Naive thymus-derived CD4-positive, alpha-beta T cell (primary cell): ENCODE measurements at regions not wholly inside any gene's neighbourhood (a gene's known extent, or its start where the extent isn't known, plus 50 kb on each side); places are given as distances from the start of the nearest gene placed in this dataset.

ENCODE experiments used
- ATAC-seq: fragments of 150-1000 bp; cut with Tn5 transposase; 2 replicates; pipeline ENCODE4 v1.10.0; 2021; ENCODE audit warnings: mild to moderate bottlenecking, moderate library complexity
- CTCF ChIA-PET: fragments of 350-600 bp; sonication (Branson Sonifier 250); formaldehyde crosslinking; loops from one replicate; lab custom pipeline; 2021; ENCODE audit warnings: antibody characterized with exemption; lab: Charles Lee
- POLR2A ChIA-PET: fragments of 350-600 bp; sonication (Branson Sonifier 250); formaldehyde crosslinking; loops from one replicate; lab custom pipeline; 2021; ENCODE audit warnings: antibody characterized with exemption, inconsistent platforms; lab: Charles Lee
- DNase-seq, 9 donors: peaks; one replicate each; pipeline versions ENCODE4 v3.0.0 to v3.0.0-alpha.2; 2020 to 2022; ENCODE audit warnings: mixed read lengths in 1 of 9
- H3K27ac ChIP-seq: one replicate; pipeline ENCODE4 v1.7.0; 2013; ENCODE audit warnings: mild to moderate bottlenecking, low read depth, low read length, moderate library complexity
- H3K27me3 ChIP-seq, 2 donors: one replicate each; pipeline ENCODE4 v1.7.0; 2013; ENCODE audit warnings: low read length in 2 of 2, mild to moderate bottlenecking in 2 of 2, moderate library complexity in 2 of 2; ENCODE audit not compliant: control insufficient read depth in 2 of 2, insufficient read depth in 2 of 2
- H3K36me3 ChIP-seq, 3 experiments: 1 replicate in 2 of 3; 2 replicates in 1 of 3; pipeline ENCODE4 v1.7.0; 2013; ENCODE audit warnings: low read length in 3 of 3, mild to moderate bottlenecking in 3 of 3, moderate library complexity in 1 of 3; ENCODE audit not compliant: insufficient read depth in 3 of 3, control insufficient read depth in 2 of 3
- H3K4me1 ChIP-seq, 2 donors: one replicate each; pipeline ENCODE4 v1.7.0; 2013; ENCODE audit warnings: low read length in 2 of 2, mild to moderate bottlenecking in 2 of 2, moderate library complexity in 1 of 2; ENCODE audit not compliant: control insufficient read depth in 2 of 2, insufficient read depth in 2 of 2
- H3K4me3 ChIP-seq: 2 replicates; pipeline ENCODE4 v1.7.0; 2013; ENCODE audit warnings: mild to moderate bottlenecking, low read length
- H3K9me3 ChIP-seq, 3 experiments: 1 replicate in 2 of 3; 2 replicates in 1 of 3; pipeline ENCODE4 v1.7.0; 2013; ENCODE audit warnings: low read length in 3 of 3; ENCODE audit not compliant: control insufficient read depth in 2 of 3
- H3K27ac Mint-ChIP-seq, 9 donors: one replicate each; pipeline ENCODE4 v1.8.0; 2020 to 2022; ENCODE audit warnings: mixed read lengths in 9 of 9, mild to moderate bottlenecking in 8 of 9, moderate library complexity in 5 of 9, inconsistent platforms in 2 of 9
- H3K27me3 Mint-ChIP-seq, 5 donors: one replicate each; pipeline ENCODE4 v1.8.0; 2021 to 2022; ENCODE audit warnings: mixed read lengths in 5 of 5, mild to moderate bottlenecking in 1 of 5
- H3K36me3 Mint-ChIP-seq, 5 donors: one replicate each; pipeline ENCODE4 v1.8.0; 2020 to 2022; ENCODE audit warnings: mixed read lengths in 5 of 5, mild to moderate bottlenecking in 3 of 5, inconsistent platforms in 1 of 5
- H3K4me1 Mint-ChIP-seq, 7 donors: one replicate each; pipeline ENCODE4 v1.8.0; 2020 to 2022; ENCODE audit warnings: mixed read lengths in 7 of 7, mild to moderate bottlenecking in 3 of 7, inconsistent platforms in 1 of 7
- H3K4me3 Mint-ChIP-seq, 10 donors: one replicate each; pipeline ENCODE4 v1.8.0; 2020 to 2022; ENCODE audit warnings: mild to moderate bottlenecking in 10 of 10, mixed read lengths in 10 of 10, moderate library complexity in 6 of 10, inconsistent platforms in 2 of 10
- H3K9me3 Mint-ChIP-seq, 11 donors: one replicate each; pipeline ENCODE4 v1.8.0; 2020 to 2022; ENCODE audit warnings: mixed read lengths in 11 of 11, mild to moderate bottlenecking in 4 of 11, inconsistent platforms in 1 of 11, moderate library complexity in 1 of 11
- intact Hi-C, 2 donors: fragments of 100-400 bp; cut with micrococcal nuclease; formaldehyde crosslinking; loops; one replicate each; pipeline ENCODE4 v1.15.1; 2023

- intact Hi-C loops: loop anchor here (1.0 to 5.0 kb wide), 4 partner anchors 58 to 1926 kb away; no protein-coding TSS in a partner anchor
- ATAC-seq: peak; percentile 45
- H3K36me3 Mint-ChIP-seq: no peaks in the 10 kb centered on the region
- H3K27me3 Mint-ChIP-seq: peaks cover 5 to 56% (median 30%) of the 10 kb centered on the region in 5 donors
- H3K9me3 Mint-ChIP-seq: no peaks in the 10 kb centered on the region
- Histone ChIP-seq H3K4me1 (no peaks in the 10 kb centered on the region), H3K4me3 (no peak overlapping the region), H3K27ac (no peak overlapping the region), H3K9me3 (no peaks in the 10 kb centered on the region), H3K36me3 (no peaks in the 10 kb centered on the region), H3K27me3 (no peaks in the 10 kb centered on the region)
- CTCF ChIA-PET: interaction anchor here (0.6 to 3.4 kb wide), 7 partner anchors 24 to 920 kb away, joined by 3 to 14 read pairs (median 4); no protein-coding TSS in a partner anchor
- peak overlapping the region in 1 of 9 donors; percentile 12 for H3K27ac Mint-ChIP-seq
- peak in 6 of 9 donors; percentile 7 to 35 (median 32) for DNase-seq
- POLR2A ChIA-PET: no interaction called here
- no peak overlapping the region for H3K4me3 Mint-ChIP-seq
- H3K4me1 Mint-ChIP-seq: no peaks in the 10 kb centered on the region
Observed at GRCh38 chr12:127108360-127109215, 1158.4 kb upstream of the TMEM132C start.

GRCh38 chr12:127113945-127114344 is 1153.0 kb upstream of the TMEM132C start:
- DNase-seq (no peak), ATAC-seq (no peak)
- Mint-ChIP-seq H3K4me3 (no peak overlapping the region), H3K9me3 (peaks cover 0 to 2% (median 0%) of the 10 kb centered on the region in 11 donors), H3K36me3 (no peaks in the 10 kb centered on the region), H3K4me1 (no peaks in the 10 kb centered on the region), H3K27ac (no peak overlapping the region), H3K27me3 (peaks cover 2 to 36% (median 11%) of the 10 kb centered on the region in 5 donors)
- Histone ChIP-seq H3K27me3 (no peaks in the 10 kb centered on the region), H3K36me3 (no peaks in the 10 kb centered on the region), H3K27ac (no peak overlapping the region), H3K9me3 (no peaks in the 10 kb centered on the region), H3K4me1 (no peaks in the 10 kb centered on the region), H3K4me3 (no peak overlapping the region)
- intact Hi-C loops: no loop called here
- ChIA-PET POLR2A (no interaction called here), CTCF (interaction anchor here (0.6 kb wide), 1 partner anchor 9 kb away, joined by 3 read pairs; no protein-coding TSS in a partner anchor)

GRCh38 chr12:127115468-127116035 is 1151.4 kb upstream of the TMEM132C start:
- no peak for ATAC-seq
- Mint-ChIP-seq H3K36me3 (no peaks in the 10 kb centered on the region), H3K4me1 (no peaks in the 10 kb centered on the region), H3K9me3 (peaks cover 0 to 2% (median 0%) of the 10 kb centered on the region in 11 donors), H3K27me3 (peaks cover 3 to 32% (median 7%) of the 10 kb centered on the region in 5 donors), H3K4me3 (no peak overlapping the region), H3K27ac (no peak overlapping the region)
- POLR2A ChIA-PET: no interaction called here
- Histone ChIP-seq H3K27ac (no peak overlapping the region), H3K27me3 (no peaks in the 10 kb centered on the region), H3K36me3 (no peaks in the 10 kb centered on the region), H3K4me1 (no peaks in the 10 kb centered on the region), H3K9me3 (no peaks in the 10 kb centered on the region), H3K4me3 (no peak overlapping the region)
- intact Hi-C loops: no loop called here
- CTCF ChIA-PET: no interaction called here
- DNase-seq: no peak

- Histone ChIP-seq H3K36me3 (no peaks in the 10 kb centered on the region), H3K4me1 (no peaks in the 10 kb centered on the region), H3K27ac (no peak overlapping the region), H3K4me3 (no peak overlapping the region), H3K27me3 (no peaks in the 10 kb centered on the region), H3K9me3 (no peaks in the 10 kb centered on the region)
- ChIA-PET CTCF (no interaction called here), POLR2A (no interaction called here)
- Mint-ChIP-seq H3K4me1 (no peaks in the 10 kb centered on the region), H3K9me3 (peaks cover 0 to 3% (median 0%) of the 10 kb centered on the region in 11 donors), H3K4me3 (no peak overlapping the region), H3K36me3 (no peaks in the 10 kb centered on the region), H3K27me3 (peaks cover 3 to 32% (median 5%) of the 10 kb centered on the region in 5 donors), H3K27ac (no peak overlapping the region)
- no peak for DNase-seq
- intact Hi-C loops: no loop called here
- no peak for ATAC-seq
Observed at GRCh38 chr12:127118251-127118650, 1148.7 kb upstream of the TMEM132C start.

GRCh38 chr12:127119600-127120140 is 1147.3 kb upstream of the TMEM132C start:
- Histone ChIP-seq H3K9me3 (no peaks in the 10 kb centered on the region), H3K4me3 (no peak overlapping the region), H3K36me3 (no peaks in the 10 kb centered on the region), H3K4me1 (no peaks in the 10 kb centered on the region), H3K27me3 (no peaks in the 10 kb centered on the region), H3K27ac (no peak overlapping the region)
- Mint-ChIP-seq H3K4me3 (no peak overlapping the region), H3K27ac (no peak overlapping the region), H3K36me3 (no peaks in the 10 kb centered on the region), H3K4me1 (no peaks in the 10 kb centered on the region), H3K27me3 (peaks cover 3 to 26% (median 5%) of the 10 kb centered on the region in 5 donors), H3K9me3 (peaks cover 0 to 3% (median 0%) of the 10 kb centered on the region in 11 donors)
- no peak for DNase-seq
- intact Hi-C loops: no loop called here
- ChIA-PET POLR2A (no interaction called here), CTCF (no interaction called here)
- no peak for ATAC-seq

- ATAC-seq: no peak
- DNase-seq: no peak
- no peak overlapping the region for H3K4me3 ChIP-seq
- H3K4me3 Mint-ChIP-seq: no peak overlapping the region
- POLR2A ChIA-PET: no interaction called here
- intact Hi-C loops: no loop called here
- no peaks in the 10 kb centered on the region for H3K9me3 ChIP-seq
- no peak overlapping the region for H3K27ac ChIP-seq
- CTCF ChIA-PET: no interaction called here
- no peaks in the 10 kb centered on the region for H3K4me1 ChIP-seq
- no peaks in the 10 kb centered on the region for H3K27me3 ChIP-seq
- H3K36me3 Mint-ChIP-seq: no peaks in the 10 kb centered on the region
- peaks cover 3 to 22% (median 5%) of the 10 kb centered on the region in 5 donors for H3K27me3 Mint-ChIP-seq
- H3K9me3 Mint-ChIP-seq: peaks cover 0 to 3% (median 0%) of the 10 kb centered on the region in 11 donors
- no peaks in the 10 kb centered on the region for H3K36me3 ChIP-seq
- peaks cover 0 to 6% (median 0%) of the 10 kb centered on the region in 7 donors for H3K4me1 Mint-ChIP-seq
- H3K27ac Mint-ChIP-seq: no peak overlapping the region
Observed at GRCh38 chr12:127120851-127121250, 1146.1 kb upstream of the TMEM132C start.
